IMR-90 (cell line): ENCODE measurements at regions not wholly inside any gene's neighbourhood (a gene's known extent, or its start where the extent isn't known, plus 50 kb on each side); places are given as distances from the start of the nearest gene placed in this dataset.

ENCODE experiments used
- ATAC-seq: fragments of 200-7000 bp; cut with Tn5 transposase; 2 replicates; pipeline ENCODE4 v1.9.1; 2020; ENCODE audit warnings: low read depth, mild to moderate bottlenecking, moderate library complexity
- BruUV-seq: library from RNA; stranded (reverse); fragments of 400-500 nt; replicated peaks from 2 replicates; lab custom pipeline; 2021; lab: Mats Ljungman, UMichigan
- CTCF ChIA-PET: fragments of 300-600 bp; formaldehyde crosslinking; extraction: SDS; loops from one replicate; lab custom pipeline; 2021; ENCODE audit warnings: antibody characterized with exemption; lab: Yijun Ruan, JAX
- POLR2A ChIA-PET: fragments of 300-600 bp; sonication (Branson Sonifier 250); formaldehyde crosslinking; loops from one replicate; lab custom pipeline; 2022; ENCODE audit warnings: antibody characterized with exemption; ENCODE audit not compliant: unreplicated experiment; lab: Charles Lee
- DNase-seq: peaks from one replicate; pipeline ENCODE4 v3.0.0; 2013
- H2AFZ ChIP-seq: replicated peaks from 2 replicates; pipeline ENCODE3; 2013; ENCODE audit warnings: low read length, mild to moderate bottlenecking; ENCODE audit not compliant: poor library complexity
- H2AK5ac ChIP-seq: 2 replicates; pipeline ENCODE4 v1.6.1; 2013; ENCODE audit warnings: low read depth, low read length, inconsistent platforms
- H2AK9ac ChIP-seq: replicated peaks from 2 replicates; pipeline ENCODE3; 2013; ENCODE audit warnings: mild to moderate bottlenecking, low read depth, low read length, moderate library complexity; ENCODE audit not compliant: poor library complexity
- H2BK120ac ChIP-seq: 2 replicates; pipeline ENCODE4 v1.6.1; 2013; ENCODE audit warnings: low read depth, low read length, inconsistent platforms
- H2BK15ac ChIP-seq: 3 replicates; pipeline ENCODE4 v1.6.1; 2013; ENCODE audit warnings: low read depth, low read length, inconsistent platforms
- H2BK20ac ChIP-seq: 2 replicates; pipeline ENCODE4 v1.6.1; 2013; ENCODE audit warnings: low read depth, mild to moderate bottlenecking, inconsistent platforms, low read length, moderate library complexity
- H2BK5ac ChIP-seq: 2 replicates; pipeline ENCODE4 v1.6.1; 2013; ENCODE audit warnings: mild to moderate bottlenecking, low read depth, low read length, inconsistent platforms; ENCODE audit not compliant: poor library complexity, severe bottlenecking
- H3K14ac ChIP-seq: replicated peaks from 2 replicates; pipeline ENCODE4 v1.6.1; 2013; ENCODE audit warnings: low read depth, low read length, inconsistent platforms
- H3K18ac ChIP-seq: 2 replicates; pipeline ENCODE4 v1.6.1; 2013; ENCODE audit warnings: low read depth, low read length, control low read depth
- H3K23ac ChIP-seq: 2 replicates; pipeline ENCODE4 v1.6.1; 2013; ENCODE audit warnings: low read depth, low read length, inconsistent platforms
- H3K27ac ChIP-seq: 2 replicates; pipeline ENCODE4 v1.5.1; 2013; ENCODE audit warnings: mild to moderate bottlenecking, control low read depth, low read length; ENCODE audit not compliant: insufficient read depth
- H3K27me3 ChIP-seq: 2 replicates; pipeline ENCODE4 v1.6.1; 2013; ENCODE audit warnings: low read length; ENCODE audit not compliant: control insufficient read depth, insufficient read depth
- H3K36me3 ChIP-seq: 2 replicates; pipeline ENCODE4 v1.6.1; 2013; ENCODE audit warnings: low read length, mixed read lengths; ENCODE audit not compliant: control insufficient read depth, insufficient read depth
- H3K4ac ChIP-seq: 2 replicates; pipeline ENCODE4 v1.6.1; 2013; ENCODE audit warnings: low read depth, low read length, inconsistent platforms
- H3K4me1 ChIP-seq: 2 replicates; pipeline ENCODE4 v1.6.1; 2013; ENCODE audit warnings: low read length, mixed read lengths; ENCODE audit not compliant: control insufficient read depth, insufficient read depth
- H3K4me2 ChIP-seq: 2 replicates; pipeline ENCODE4 v1.6.1; 2013; ENCODE audit warnings: low read depth, mild to moderate bottlenecking, control low read depth, low read length, moderate library complexity
- H3K4me3 ChIP-seq: 2 replicates; pipeline ENCODE4 v1.5.1; 2013; ENCODE audit warnings: low read depth, mild to moderate bottlenecking, control low read depth, low read length, moderate library complexity; ENCODE audit not compliant: insufficient read depth
- H3K56ac ChIP-seq: 2 replicates; pipeline ENCODE4 v1.6.1; 2013; ENCODE audit warnings: low read length, inconsistent platforms; ENCODE audit not compliant: insufficient read depth; ENCODE audit errors: extremely low read depth
- H3K79me1 ChIP-seq, 2 experiments: 2 replicates each; pipeline ENCODE4 v1.6.1; 2013; ENCODE audit warnings: low read length in 2 of 2, inconsistent platforms in 1 of 2, low read depth in 1 of 2
- H3K9ac ChIP-seq: 2 replicates; pipeline ENCODE4 v1.6.1; 2013; ENCODE audit warnings: low read depth, low read length, control low read depth
- H3K9me1 ChIP-seq: 2 replicates; pipeline ENCODE4 v1.6.1; 2013; ENCODE audit warnings: low read length, inconsistent platforms; ENCODE audit not compliant: insufficient read depth
- H3K9me3 ChIP-seq: 2 replicates; pipeline ENCODE4 v1.6.1; 2013; ENCODE audit warnings: low read length; ENCODE audit not compliant: control insufficient read depth, insufficient read depth
- H4K20me1 ChIP-seq: 2 replicates; pipeline ENCODE4 v1.6.1; 2013; ENCODE audit warnings: low read length, inconsistent platforms; ENCODE audit not compliant: insufficient read depth
- H4K5ac ChIP-seq: 2 replicates; pipeline ENCODE4 v1.6.1; 2013; ENCODE audit warnings: mild to moderate bottlenecking, low read depth, low read length, control low read depth
- H4K8ac ChIP-seq, 2 experiments: 2 replicates each; pipeline ENCODE4 v1.6.1; 2013; ENCODE audit warnings: low read depth in 2 of 2, low read length in 2 of 2, control low read depth in 1 of 2, inconsistent platforms in 1 of 2
- H4K91ac ChIP-seq: 2 replicates; pipeline ENCODE4 v1.6.1; 2013; ENCODE audit warnings: low read depth, low read length, inconsistent platforms; ENCODE audit not compliant: insufficient read depth
- BHLHE40 ChIP-seq: fragments of 150-350 bp; IDR thresholded peaks from 2 replicates; pipeline ENCODE4 v1.6.1; 2016; ENCODE audit warnings: mild to moderate bottlenecking, low read depth, low read length
- CEBPB ChIP-seq: IDR thresholded peaks from 2 replicates; pipeline ENCODE4 v1.6.1; 2012; ENCODE audit warnings: low read depth, low read length, improper control_type of control experiment
- CHD1 ChIP-seq: IDR thresholded peaks from 2 replicates; pipeline ENCODE4 v1.6.1; 2012; ENCODE audit warnings: low read depth, low read length, improper control_type of control experiment
- FOS ChIP-seq: fragments of 150-350 bp; IDR thresholded peaks from 2 replicates; pipeline ENCODE4 v1.6.1; 2016; ENCODE audit warnings: low read depth, low read length
- MAFK ChIP-seq: IDR thresholded peaks from 2 replicates; pipeline ENCODE4 v1.6.1; 2012; ENCODE audit warnings: low read depth, low read length, improper control_type of control experiment
- MAZ ChIP-seq: IDR thresholded peaks from 2 replicates; pipeline ENCODE4 v1.6.1; 2012; ENCODE audit warnings: low read depth, mild to moderate bottlenecking, low read length, improper control_type of control experiment, moderate library complexity, borderline replicate concordance
- MXI1 ChIP-seq: IDR thresholded peaks from 2 replicates; pipeline ENCODE4 v1.6.1; 2012; ENCODE audit warnings: low read depth, mild to moderate bottlenecking, low read length, moderate library complexity, borderline replicate concordance
- NFE2L2 ChIP-seq: fragments of 150-350 bp; IDR thresholded peaks from 2 replicates; pipeline ENCODE4 v1.6.1; 2016; ENCODE audit warnings: low read depth, mild to moderate bottlenecking, low read length
- RAD21 ChIP-seq: IDR thresholded peaks from 2 replicates; pipeline ENCODE4 v1.6.1; 2012; ENCODE audit warnings: low read length, improper control_type of control experiment
- RCOR1 ChIP-seq: IDR thresholded peaks from 2 replicates; pipeline ENCODE4 v1.6.1; 2012; ENCODE audit warnings: mild to moderate bottlenecking, low read length, improper control_type of control experiment; ENCODE audit not compliant: insufficient replicate concordance
- SMC3 ChIP-seq: fragments of 150-350 bp; IDR thresholded peaks from 2 replicates; pipeline ENCODE4 v1.6.1; 2016; ENCODE audit warnings: low read depth, mild to moderate bottlenecking, antibody characterized with exemption, low read length, moderate library complexity
- WGBS, 2 experiments: methylation state at CpG; one replicate each; pipeline versions ENCODE4 v1.1.5 to v1.1.7; 2013; ENCODE audit warnings: missing lambda C conversion rate in 2 of 2; ENCODE audit not compliant: insufficient read length in 1 of 2; ENCODE audit errors: extremely low coverage in 2 of 2; 5-methylcytosine and 5-hydroxymethylcytosine counted together
- dilution Hi-C: fragments of 300-500 bp; cut with HindIII; formaldehyde crosslinking; loops from one replicate; pipeline ENCODE4 v1.14.3; 2018; ENCODE audit warnings: low sequenced_read_pairs; ENCODE audit not compliant: unreplicated experiment
- in situ Hi-C: fragments of 300-500 bp; cut with MboI; formaldehyde crosslinking; loops from 3 replicates; pipeline ENCODE4 v1.14.3; 2019; ENCODE audit warnings: low sequenced_read_pairs, inconsistent platforms, mixed read lengths
- intact Hi-C: fragments of 100-400 bp; cut with micrococcal nuclease; formaldehyde crosslinking; loops from 2 replicates; pipeline ENCODE4 v1.10.0; 2022
- TF ChIP-seq, protein P1 (sequence below): conservative IDR thresholded peaks from 2 replicates; pipeline ENCODE4 v1.5.1; 2012; ENCODE audit warnings: mild to moderate bottlenecking, low read depth, low read length, improper control_type of control experiment
- TF ChIP-seq, protein P2 (sequence below): fragments of 150-350 bp; IDR thresholded peaks from 2 replicates; pipeline ENCODE4 v1.6.1; 2017; ENCODE audit warnings: mild to moderate bottlenecking, antibody characterized with exemption, low read length, low read depth
- TF ChIP-seq, protein P3 (sequence below): fragments of 150-350 bp; IDR thresholded peaks from 2 replicates; pipeline ENCODE4 v1.6.1; 2016; ENCODE audit warnings: low read depth, mild to moderate bottlenecking, low read length, moderate library complexity, borderline replicate concordance

DNA sequence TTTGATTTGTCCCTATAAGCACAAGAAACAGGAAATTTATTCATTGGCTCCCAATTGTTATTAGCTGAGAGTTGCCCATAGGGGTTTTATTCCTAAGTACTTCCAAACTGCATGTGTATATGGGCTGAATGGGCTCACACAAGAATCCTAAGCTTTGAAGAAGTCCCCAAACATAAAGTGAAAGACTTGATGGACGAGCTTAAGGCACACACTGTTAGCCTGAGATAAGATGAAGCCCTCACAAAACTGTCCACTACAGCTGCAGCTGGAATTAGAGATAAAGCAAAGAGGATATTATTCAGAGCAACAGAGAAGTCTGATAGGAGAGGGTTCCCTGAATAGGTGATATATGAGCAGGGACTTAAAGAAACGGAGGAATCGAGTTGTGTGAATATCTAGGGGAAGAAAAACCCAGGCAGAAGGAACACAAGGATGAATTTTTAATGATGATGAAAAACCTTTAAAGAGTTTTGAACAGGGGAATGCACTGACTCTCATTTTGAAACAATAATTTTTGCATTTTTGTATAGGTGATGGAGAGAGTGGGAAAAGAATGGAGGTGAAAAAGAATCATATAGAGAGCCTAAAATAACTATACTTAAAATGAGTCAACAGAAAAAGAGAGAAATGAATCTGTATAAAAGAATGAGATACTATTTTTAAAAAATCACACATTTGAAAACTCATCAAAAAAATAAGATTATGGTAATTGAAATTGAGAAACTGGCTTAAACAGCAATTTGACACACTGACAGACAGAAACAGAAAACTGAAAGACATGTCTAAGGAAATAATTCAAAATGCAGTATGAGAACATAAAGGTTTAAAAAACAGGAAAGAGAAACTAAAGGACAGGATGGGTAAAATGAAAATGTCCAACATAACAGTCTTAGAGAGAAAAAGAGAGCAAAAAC is 133.6 kb upstream of the POGK start:
- no peaks in the 10 kb centered on the region for H3K9me1 ChIP-seq
- no peak overlapping the region for H2AK9ac ChIP-seq
- no peak overlapping the region for H3K18ac ChIP-seq
- no peak overlapping the region for H2AK5ac ChIP-seq
- no peak overlapping the region for H3K23ac ChIP-seq
- no peaks in the 10 kb centered on the region for H3K79me1 ChIP-seq
- intact Hi-C loops (no loop called here), dilution Hi-C loops (no loop called here), in situ Hi-C loops (no loop called here)
- no peak overlapping the region for H3K4me2 ChIP-seq
- CTCF ChIA-PET = no interaction called here
- no peak overlapping the region for H3K14ac ChIP-seq
- no peaks in the 10 kb centered on the region for H4K20me1 ChIP-seq
- H3K27ac ChIP-seq = no peak overlapping the region
- POLR2A ChIA-PET = no interaction called here
- WGBS, 2 experiments = 0% methylated on average over 2 of the region's 3 CpGs; no CpG with 5 or more reads in 1 of the 2 experiments
- no peak overlapping the region for H4K8ac ChIP-seq
- no peak overlapping the region for H4K5ac ChIP-seq
- no peak overlapping the region for H2AFZ ChIP-seq
- H2BK15ac ChIP-seq = no peak overlapping the region
- H3K4me1 ChIP-seq = no peaks in the 10 kb centered on the region
- no peak overlapping the region for H3K4me3 ChIP-seq
- TF ChIP-seq, protein P1, sequence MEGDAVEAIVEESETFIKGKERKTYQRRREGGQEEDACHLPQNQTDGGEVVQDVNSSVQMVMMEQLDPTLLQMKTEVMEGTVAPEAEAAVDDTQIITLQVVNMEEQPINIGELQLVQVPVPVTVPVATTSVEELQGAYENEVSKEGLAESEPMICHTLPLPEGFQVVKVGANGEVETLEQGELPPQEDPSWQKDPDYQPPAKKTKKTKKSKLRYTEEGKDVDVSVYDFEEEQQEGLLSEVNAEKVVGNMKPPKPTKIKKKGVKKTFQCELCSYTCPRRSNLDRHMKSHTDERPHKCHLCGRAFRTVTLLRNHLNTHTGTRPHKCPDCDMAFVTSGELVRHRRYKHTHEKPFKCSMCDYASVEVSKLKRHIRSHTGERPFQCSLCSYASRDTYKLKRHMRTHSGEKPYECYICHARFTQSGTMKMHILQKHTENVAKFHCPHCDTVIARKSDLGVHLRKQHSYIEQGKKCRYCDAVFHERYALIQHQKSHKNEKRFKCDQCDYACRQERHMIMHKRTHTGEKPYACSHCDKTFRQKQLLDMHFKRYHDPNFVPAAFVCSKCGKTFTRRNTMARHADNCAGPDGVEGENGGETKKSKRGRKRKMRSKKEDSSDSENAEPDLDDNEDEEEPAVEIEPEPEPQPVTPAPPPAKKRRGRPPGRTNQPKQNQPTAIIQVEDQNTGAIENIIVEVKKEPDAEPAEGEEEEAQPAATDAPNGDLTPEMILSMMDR = no peak
- TF ChIP-seq, protein P2, sequence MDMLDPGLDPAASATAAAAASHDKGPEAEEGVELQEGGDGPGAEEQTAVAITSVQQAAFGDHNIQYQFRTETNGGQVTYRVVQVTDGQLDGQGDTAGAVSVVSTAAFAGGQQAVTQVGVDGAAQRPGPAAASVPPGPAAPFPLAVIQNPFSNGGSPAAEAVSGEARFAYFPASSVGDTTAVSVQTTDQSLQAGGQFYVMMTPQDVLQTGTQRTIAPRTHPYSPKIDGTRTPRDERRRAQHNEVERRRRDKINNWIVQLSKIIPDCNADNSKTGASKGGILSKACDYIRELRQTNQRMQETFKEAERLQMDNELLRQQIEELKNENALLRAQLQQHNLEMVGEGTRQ = no peak
- TF ChIP-seq NFE2L2 (no peak), MXI1 (no peak), SMC3 (no peak), MAFK (no peak), BHLHE40 (no peak), RAD21 (no peak), MAZ (no peak), CHD1 (no peak), CEBPB (no peak), RCOR1 (no peak), FOS (no peak)
- TF ChIP-seq, protein P3, sequence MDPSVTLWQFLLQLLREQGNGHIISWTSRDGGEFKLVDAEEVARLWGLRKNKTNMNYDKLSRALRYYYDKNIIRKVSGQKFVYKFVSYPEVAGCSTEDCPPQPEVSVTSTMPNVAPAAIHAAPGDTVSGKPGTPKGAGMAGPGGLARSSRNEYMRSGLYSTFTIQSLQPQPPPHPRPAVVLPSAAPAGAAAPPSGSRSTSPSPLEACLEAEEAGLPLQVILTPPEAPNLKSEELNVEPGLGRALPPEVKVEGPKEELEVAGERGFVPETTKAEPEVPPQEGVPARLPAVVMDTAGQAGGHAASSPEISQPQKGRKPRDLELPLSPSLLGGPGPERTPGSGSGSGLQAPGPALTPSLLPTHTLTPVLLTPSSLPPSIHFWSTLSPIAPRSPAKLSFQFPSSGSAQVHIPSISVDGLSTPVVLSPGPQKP = no peak
- H3K56ac ChIP-seq = no peak overlapping the region
- H3K27me3 ChIP-seq = no peaks in the 10 kb centered on the region
- H3K4ac ChIP-seq = no peak overlapping the region
- DNase-seq (no peak), ATAC-seq (no peak)
- H2BK5ac ChIP-seq = no peak overlapping the region
- peaks cover under 1% of the 10 kb centered on the region; the same call in 1 of the 2 replicates for H3K9me3 ChIP-seq
- H2BK120ac ChIP-seq = no peak overlapping the region
- BruUV-seq = no TSS peak
- H4K91ac ChIP-seq = no peak overlapping the region
- no peak overlapping the region for H2BK20ac ChIP-seq
- no peak overlapping the region for H3K9ac ChIP-seq
- H3K36me3 ChIP-seq = no peaks in the 10 kb centered on the region
